Memory B cell (primary cell): ENCODE measurements at regions not wholly inside any gene's neighbourhood (a gene's known extent, or its start where the extent isn't known, plus 50 kb on each side); places are given as distances from the start of the nearest gene placed in this dataset.
"Not testable (repeated sequence)": the region's sequence is repeated elsewhere in the genome, so short reads cannot be mapped to it uniquely, and the experiment has no call there.

Source experiments
- ATAC-seq: fragments of 150-1000 bp; cut with Tn5 transposase; 2 replicates; pipeline ENCODE4 v1.10.0; 2021; ENCODE audit warnings: low read depth, mild to moderate bottlenecking, moderate library complexity
- DNase-seq, 2 donors: peaks; one replicate each; pipeline ENCODE4 v3.0.0; 2022; ENCODE audit warnings: low spot score in 2 of 2
- H3K27ac Mint-ChIP-seq: one replicate; pipeline ENCODE4 v1.8.0; 2022; ENCODE audit warnings: mild to moderate bottlenecking, moderate library complexity, mixed read lengths
- H3K27me3 Mint-ChIP-seq: one replicate; pipeline ENCODE4 v1.8.0; 2022; ENCODE audit warnings: mixed read lengths
- H3K36me3 Mint-ChIP-seq: one replicate; pipeline ENCODE4 v1.8.0; 2022; ENCODE audit warnings: mild to moderate bottlenecking, mixed read lengths
- H3K4me1 Mint-ChIP-seq: one replicate; pipeline ENCODE4 v1.8.0; 2022; ENCODE audit warnings: mixed read lengths
- H3K4me3 Mint-ChIP-seq: one replicate; pipeline ENCODE4 v1.8.0; 2022; ENCODE audit warnings: mild to moderate bottlenecking, moderate library complexity, mixed read lengths
- H3K9me3 Mint-ChIP-seq: one replicate; pipeline ENCODE4 v1.8.0; 2022; ENCODE audit warnings: mixed read lengths

DNA sequence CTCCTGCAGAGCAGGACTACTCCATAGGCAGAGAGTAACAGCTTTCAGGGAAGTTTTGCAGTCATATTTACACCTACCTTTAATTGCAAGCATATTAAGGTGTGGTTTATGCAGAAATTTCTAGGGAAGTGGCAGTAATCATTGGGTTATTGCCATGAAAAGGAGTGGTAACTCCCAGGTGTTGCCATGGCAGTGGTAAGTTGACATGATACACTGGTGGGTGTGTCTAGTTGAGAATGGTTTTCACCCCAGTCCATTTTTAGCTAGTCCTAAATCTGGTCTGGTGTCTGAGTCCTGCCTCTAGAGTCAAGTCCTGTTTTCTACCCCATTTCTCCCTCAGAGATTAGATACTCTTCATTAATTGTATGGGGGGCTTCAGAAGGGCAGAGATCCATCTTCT, 128.4 kb upstream of the GMNC start:
- H3K9me3 Mint-ChIP-seq = peaks cover 8% of the 10 kb centered on the region
- H3K4me3 Mint-ChIP-seq = no peak overlapping the region
- no peak overlapping the region for H3K27ac Mint-ChIP-seq
- peaks cover 4% of the 10 kb centered on the region for H3K27me3 Mint-ChIP-seq
- no peaks in the 10 kb centered on the region for H3K4me1 Mint-ChIP-seq
- no peak for DNase-seq
- peaks cover 3% of the 10 kb centered on the region for H3K36me3 Mint-ChIP-seq
- ATAC-seq = no peak

DNA sequence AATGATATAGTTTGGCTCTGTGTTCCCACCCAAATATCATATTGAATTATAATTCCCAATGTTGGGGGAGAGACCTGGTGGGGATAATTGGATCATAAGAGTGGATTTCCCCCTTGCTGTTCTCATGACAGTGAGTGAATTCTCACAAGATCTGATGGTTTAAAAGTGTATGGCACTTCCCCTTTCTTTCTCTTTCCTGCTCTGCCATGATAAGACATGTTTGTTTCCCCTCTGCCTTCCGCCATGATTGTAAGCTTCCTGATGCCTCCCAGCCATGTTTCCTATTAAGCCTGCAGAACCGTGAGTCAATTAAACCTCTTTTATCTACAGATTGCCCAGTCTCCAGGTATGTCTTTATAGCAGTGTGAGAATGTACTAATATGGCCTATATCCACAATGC, 126.7 kb upstream of the GMNC start:
- Mint-ChIP-seq H3K4me1 (no peaks in the 10 kb centered on the region), H3K36me3 (peaks cover 3% of the 10 kb centered on the region), H3K4me3 (no peak overlapping the region), H3K27me3 (peaks cover 3% of the 10 kb centered on the region), H3K9me3 (peaks cover 10% of the 10 kb centered on the region), H3K27ac (no peak overlapping the region)
- ATAC-seq = no peak
- no peak for DNase-seq

GRCh38 chr3:190988102-190988501, 125.6 kb upstream of the GMNC start:
- ATAC-seq = no peak
- Mint-ChIP-seq H3K36me3 (peaks cover 3% of the 10 kb centered on the region), H3K9me3 (peaks cover 10% of the 10 kb centered on the region), H3K27ac (no peak overlapping the region), H3K4me1 (no peaks in the 10 kb centered on the region), H3K4me3 (no peak overlapping the region), H3K27me3 (peaks cover 3% of the 10 kb centered on the region)
- DNase-seq = no peak

GRCh38 chr3:190984502-190985244, 122.2 kb upstream of the GMNC start:
- no peaks in the 10 kb centered on the region for H3K4me1 Mint-ChIP-seq
- ATAC-seq (no peak), DNase-seq (no peak)
- peaks cover 10% of the 10 kb centered on the region for H3K9me3 Mint-ChIP-seq
- H3K27me3 Mint-ChIP-seq = peaks cover 3% of the 10 kb centered on the region
- H3K36me3 Mint-ChIP-seq = peaks cover 3% of the 10 kb centered on the region
- H3K27ac Mint-ChIP-seq = no peak overlapping the region
- no peak overlapping the region for H3K4me3 Mint-ChIP-seq

DNA sequence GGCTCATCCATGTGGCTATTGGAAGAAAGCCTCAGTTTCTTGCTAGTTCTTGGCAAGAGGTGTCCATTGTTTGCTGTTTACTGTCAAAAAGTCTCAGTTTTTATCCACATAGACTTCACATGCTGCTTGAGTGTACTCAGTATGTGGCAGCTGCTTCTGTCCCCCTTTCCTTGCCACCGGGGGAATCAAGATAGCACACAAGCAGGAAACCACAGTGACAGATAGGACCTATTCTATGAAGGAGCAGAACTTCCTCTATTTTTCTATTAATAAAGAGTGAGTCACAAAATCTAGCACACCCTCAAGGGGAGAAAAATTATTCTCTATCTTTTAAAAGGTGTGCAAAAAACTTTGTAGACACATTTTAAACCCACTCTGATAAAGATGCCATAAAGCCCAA, 121.4 kb upstream of the GMNC start:
- ATAC-seq = peak; percentile 91
- no peak for DNase-seq
- Mint-ChIP-seq H3K27ac (no peak overlapping the region), H3K4me1 (no peaks in the 10 kb centered on the region), H3K36me3 (peaks cover 3% of the 10 kb centered on the region), H3K4me3 (no peak overlapping the region), H3K27me3 (peaks cover 3% of the 10 kb centered on the region), H3K9me3 (peaks cover 10% of the 10 kb centered on the region)

- Mint-ChIP-seq H3K27me3 (peaks cover 2% of the 10 kb centered on the region), H3K4me3 (no peak overlapping the region), H3K36me3 (no peaks in the 10 kb centered on the region), H3K4me1 (no peaks in the 10 kb centered on the region), H3K27ac (no peak overlapping the region), H3K9me3 (no peaks in the 10 kb centered on the region)
- DNase-seq (no peak), ATAC-seq (no peak)
These were observed 111.3 kb upstream of the GMNC start for GRCh38 chr3:190973771-190974170.

DNA sequence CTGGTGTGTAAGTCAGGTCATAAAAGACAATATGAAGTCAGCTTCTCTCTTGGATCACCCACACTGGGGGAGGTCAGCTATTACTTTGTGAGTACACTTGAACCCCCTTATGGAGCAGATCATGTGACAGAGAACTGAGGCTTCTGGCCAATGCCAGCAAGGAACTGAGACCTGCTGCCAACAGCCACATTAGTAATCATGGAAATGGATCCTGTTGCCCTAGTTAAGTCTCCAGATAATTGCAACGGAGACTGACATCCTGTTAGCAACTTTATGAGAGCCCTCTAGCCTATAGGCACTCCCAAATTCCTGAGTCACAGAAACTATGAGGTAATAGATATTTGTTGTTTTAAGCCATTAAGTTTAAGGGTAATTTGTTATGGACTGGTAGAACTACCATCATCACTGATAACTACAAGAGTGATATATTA, 110.4 kb upstream of the GMNC start:
- no peak overlapping the region for H3K4me3 Mint-ChIP-seq
- peaks cover 2% of the 10 kb centered on the region for H3K27me3 Mint-ChIP-seq
- no peak for DNase-seq
- H3K9me3 Mint-ChIP-seq = no peaks in the 10 kb centered on the region
- H3K36me3 Mint-ChIP-seq = no peaks in the 10 kb centered on the region
- no peak overlapping the region for H3K27ac Mint-ChIP-seq
- H3K4me1 Mint-ChIP-seq = no peaks in the 10 kb centered on the region
- no peak for ATAC-seq

DNA sequence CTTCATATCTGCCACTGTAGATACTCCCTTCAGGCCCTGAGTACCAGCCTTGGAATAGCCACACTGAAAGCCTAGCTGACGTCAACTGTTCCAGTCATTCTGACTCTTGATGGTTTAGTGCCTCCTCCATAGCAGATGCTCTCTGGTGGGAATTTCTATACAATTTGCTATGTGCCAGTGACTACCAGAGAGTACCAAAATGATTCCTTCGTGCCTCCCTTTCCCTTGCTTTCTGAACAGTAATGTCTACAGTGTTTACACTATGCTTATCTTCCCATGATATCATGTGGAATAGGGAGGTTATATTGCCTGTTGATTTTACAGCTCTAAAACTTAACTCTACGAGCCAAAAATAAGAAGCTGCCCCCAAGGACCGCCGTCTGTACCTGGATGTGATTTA, 109.7 kb upstream of the GMNC start:
- no peak for DNase-seq
- H3K27me3 Mint-ChIP-seq = peaks cover 2% of the 10 kb centered on the region

GRCh38 chr3:190970560-190970959, 108.1 kb upstream of the GMNC start:
- ATAC-seq (no peak), DNase-seq (no peak)
- no peaks in the 10 kb centered on the region for H3K9me3 Mint-ChIP-seq
- no peak overlapping the region for H3K27ac Mint-ChIP-seq
- H3K4me1 Mint-ChIP-seq = no peaks in the 10 kb centered on the region
- no peak overlapping the region for H3K4me3 Mint-ChIP-seq
- no peaks in the 10 kb centered on the region for H3K36me3 Mint-ChIP-seq
- peaks cover 1% of the 10 kb centered on the region for H3K27me3 Mint-ChIP-seq

More for the DNA sequence above, 109.7 kb upstream of the GMNC start:
- Mint-ChIP-seq H3K4me1 (no peaks in the 10 kb centered on the region), H3K36me3 (no peaks in the 10 kb centered on the region), H3K27ac (no peak overlapping the region), H3K9me3 (no peaks in the 10 kb centered on the region), H3K4me3 (no peak overlapping the region)
- no peak for ATAC-seq

DNA sequence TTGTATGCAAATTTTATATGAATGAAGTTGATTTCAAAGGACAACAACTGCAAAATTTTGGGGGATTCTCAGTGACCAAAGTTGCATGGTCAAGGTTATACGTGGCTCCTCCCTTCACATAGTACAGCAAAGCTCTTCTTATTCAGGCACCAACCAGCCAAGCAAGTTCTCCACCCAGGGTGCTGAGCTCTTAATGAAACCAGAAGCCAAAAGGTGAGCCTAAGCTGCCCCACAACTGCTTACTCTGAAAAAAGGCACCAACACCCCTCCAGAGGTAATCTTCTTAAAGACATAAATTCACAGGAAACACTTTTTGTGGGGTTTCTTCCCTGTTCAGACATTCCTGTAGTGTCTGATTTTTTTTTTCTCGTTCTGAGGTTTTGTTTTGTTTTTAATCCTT, 106.1 kb upstream of the GMNC start:
- Mint-ChIP-seq H3K36me3 (no peaks in the 10 kb centered on the region), H3K27me3 (peaks cover 5% of the 10 kb centered on the region), H3K9me3 (no peaks in the 10 kb centered on the region), H3K27ac (no peak overlapping the region), H3K4me3 (no peak overlapping the region), H3K4me1 (no peaks in the 10 kb centered on the region)
- no peak for DNase-seq
- no peak for ATAC-seq

DNA sequence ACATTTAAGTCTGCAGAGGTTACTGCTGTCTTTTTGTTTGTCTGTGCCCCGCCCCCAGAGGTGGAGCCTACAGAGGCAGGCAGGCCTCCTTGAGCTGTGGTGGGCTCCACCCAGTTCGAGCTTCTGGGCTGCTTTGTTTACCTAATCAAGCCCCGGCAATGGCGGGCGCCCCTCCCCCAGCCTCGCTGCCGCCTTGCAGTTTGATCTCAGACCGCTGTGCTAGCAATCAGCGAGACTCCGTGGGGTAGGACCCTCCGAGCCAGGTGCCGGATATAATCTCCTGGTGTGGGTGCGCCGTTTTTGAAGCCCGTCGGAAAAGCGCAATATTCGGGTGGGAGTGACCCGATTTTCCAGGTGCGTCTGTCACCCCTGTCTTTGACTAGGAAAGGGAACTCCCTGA, 102.4 kb upstream of the GMNC start:
- not testable (repeated sequence) for DNase-seq

DNA sequence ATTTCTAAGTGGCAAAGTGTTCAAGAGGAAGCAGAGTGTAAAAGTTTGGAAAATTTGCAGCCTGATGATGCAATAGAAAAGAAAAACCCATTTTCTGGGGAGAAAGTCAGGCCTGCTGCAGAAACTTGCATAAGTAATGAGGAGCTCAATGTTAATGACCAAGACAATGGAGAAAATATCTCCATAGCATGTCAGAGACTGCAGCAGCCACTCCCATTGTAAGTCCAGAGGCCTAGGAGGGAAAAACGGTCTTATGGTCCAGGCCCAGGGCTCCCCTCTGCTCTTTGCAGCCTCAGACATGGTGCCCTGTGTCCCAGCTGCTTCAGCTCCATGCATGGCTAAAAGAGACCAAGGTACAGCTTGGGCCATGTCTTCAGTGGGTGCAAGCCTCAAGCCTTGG, 96.6 kb upstream of the GMNC start:
- no peaks in the 10 kb centered on the region for H3K27me3 Mint-ChIP-seq
- no peak for ATAC-seq
- no peaks in the 10 kb centered on the region for H3K9me3 Mint-ChIP-seq

More for the DNA sequence above, 102.4 kb upstream of the GMNC start:
- not testable (repeated sequence) for H3K27me3 Mint-ChIP-seq, H3K27ac Mint-ChIP-seq, ATAC-seq, H3K9me3 Mint-ChIP-seq, H3K4me3 Mint-ChIP-seq, H3K4me1 Mint-ChIP-seq, H3K36me3 Mint-ChIP-seq

GRCh38 chr3:190941694-190942260, 79.3 kb upstream of the GMNC start:
- H3K27me3 Mint-ChIP-seq = peaks cover 2% of the 10 kb centered on the region
- H3K36me3 Mint-ChIP-seq = no peaks in the 10 kb centered on the region
- H3K4me3 Mint-ChIP-seq = no peak overlapping the region
- no peak overlapping the region for H3K27ac Mint-ChIP-seq
- ATAC-seq (no peak), DNase-seq (no peak)
- no peaks in the 10 kb centered on the region for H3K4me1 Mint-ChIP-seq
- H3K9me3 Mint-ChIP-seq = no peaks in the 10 kb centered on the region

More for the DNA sequence above, 96.6 kb upstream of the GMNC start:
- no peaks in the 10 kb centered on the region for H3K4me1 Mint-ChIP-seq
- H3K36me3 Mint-ChIP-seq = no peaks in the 10 kb centered on the region
- no peak for DNase-seq
- no peak overlapping the region for H3K27ac Mint-ChIP-seq
- H3K4me3 Mint-ChIP-seq = no peak overlapping the region

DNA sequence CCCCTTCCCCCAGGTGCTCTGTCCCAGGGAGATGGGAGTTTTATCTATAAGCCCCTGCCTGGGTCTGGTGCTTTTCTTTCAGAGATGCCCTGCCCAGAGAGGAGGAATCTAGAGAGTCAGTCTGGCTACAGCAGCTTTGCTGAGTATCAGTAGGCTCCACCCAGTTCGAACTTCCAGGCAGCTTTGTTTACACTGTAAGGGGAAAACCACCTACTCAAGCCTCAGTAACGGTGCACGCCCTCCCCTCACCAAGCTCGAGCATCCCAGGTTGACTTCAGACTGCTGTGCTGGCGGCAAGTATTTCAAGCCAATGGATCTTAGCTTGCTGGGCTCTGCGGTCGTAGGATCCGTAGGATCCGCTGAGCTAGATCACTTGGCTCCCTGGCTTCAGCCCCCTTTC, 72.1 kb upstream of the GMNC start:
- H3K27ac Mint-ChIP-seq = not testable (repeated sequence)

DNA sequence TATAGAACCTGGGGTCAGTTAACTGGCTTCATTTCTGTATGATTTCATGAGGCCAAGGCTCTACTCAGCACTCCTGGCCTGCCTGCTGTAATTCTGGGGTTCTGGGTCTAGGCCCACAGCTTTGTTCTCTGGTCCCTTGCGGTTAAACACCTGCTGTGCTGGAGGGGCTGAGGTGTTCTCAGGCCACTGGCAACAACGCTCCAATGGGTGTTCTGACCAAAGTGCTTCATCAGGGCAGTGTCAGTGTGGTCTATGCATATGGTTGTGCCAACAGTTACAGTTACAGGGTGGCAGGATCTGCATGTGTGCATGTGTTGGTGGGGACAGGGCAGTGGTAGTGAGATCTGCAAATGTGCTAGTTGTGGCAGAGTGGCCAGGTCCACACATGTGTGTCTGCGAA, 64.1 kb upstream of the GMNC start:
- no peak for DNase-seq
- Mint-ChIP-seq H3K27me3 (peaks cover 9% of the 10 kb centered on the region), H3K36me3 (no peaks in the 10 kb centered on the region), H3K4me3 (no peak overlapping the region), H3K9me3 (no peaks in the 10 kb centered on the region), H3K27ac (no peak overlapping the region), H3K4me1 (no peaks in the 10 kb centered on the region)
- no peak for ATAC-seq

More for the DNA sequence above, 72.1 kb upstream of the GMNC start:
- not testable (repeated sequence) for H3K27me3 Mint-ChIP-seq, ATAC-seq, H3K9me3 Mint-ChIP-seq, H3K4me1 Mint-ChIP-seq, H3K36me3 Mint-ChIP-seq, DNase-seq, H3K4me3 Mint-ChIP-seq
